B cell (primary cell): ENCODE measurements at regions not wholly inside any gene's neighbourhood (a gene's known extent, or its start where the extent isn't known, plus 50 kb on each side); places are given as distances from the start of the nearest gene placed in this dataset.

Source experiments
- ATAC-seq: fragments of 200-7000 bp; cut with Tn5 transposase; one replicate; pipeline ENCODE4 v1.10.0; 2021; ENCODE audit warnings: low read depth, mild to moderate bottlenecking, moderate number of reproducible peaks, moderate library complexity
- CTCF ChIA-PET: fragments of 350-600 bp; sonication (Branson Sonifier 250); formaldehyde crosslinking; loops from one replicate; lab custom pipeline; 2021; ENCODE audit warnings: antibody characterized with exemption, inconsistent platforms; lab: Charles Lee
- POLR2A ChIA-PET: fragments of 350-600 bp; sonication (Branson Sonifier 250); formaldehyde crosslinking; loops from one replicate; lab custom pipeline; 2021; ENCODE audit warnings: antibody characterized with exemption; lab: Charles Lee
- DNase-seq: peaks from one replicate; pipeline ENCODE4 v3.0.0; 2013
- H2AFZ ChIP-seq: 2 replicates; pipeline ENCODE4 v1.6.1; 2012; ENCODE audit warnings: mild to moderate bottlenecking, low read depth, low read length; ENCODE audit not compliant: insufficient read depth, poor library complexity, severe bottlenecking
- H3K27ac ChIP-seq, 2 donors: 1 replicate in 1 of 2; 2 replicates in 1 of 2; pipeline ENCODE4 v1.5.1; 2012 to 2013; ENCODE audit warnings: low read length in 2 of 2, mild to moderate bottlenecking in 2 of 2, moderate library complexity in 1 of 2
- H3K27me3 ChIP-seq, 4 experiments: fragments of 200-600 bp in 1 of 4; sonication (generic) in 1 of 4; replicated peaks in 1 of 4; 1 replicate in 2 of 4; 2 replicates in 2 of 4; pipeline versions ENCODE4 v1.6.1 to v1.7.0; 2013 to 2016; ENCODE audit warnings: low read length in 3 of 4, mild to moderate bottlenecking in 2 of 4, mixed read lengths in 1 of 4, moderate library complexity in 1 of 4; ENCODE audit not compliant: insufficient read depth in 4 of 4, control insufficient read depth in 3 of 4; ENCODE audit errors: control extremely low read depth in 1 of 4
- H3K36me3 ChIP-seq, 2 experiments: replicated peaks in 1 of 2; 1 replicate in 1 of 2; 2 replicates in 1 of 2; pipeline versions ENCODE4 v1.6.1 to v1.7.1; 2013; ENCODE audit warnings: low read length in 1 of 2; ENCODE audit not compliant: insufficient read depth in 2 of 2, control insufficient read depth in 1 of 2; ENCODE audit errors: control extremely low read depth in 1 of 2, extremely low read depth in 1 of 2
- H3K4me1 ChIP-seq, 2 donors: fragments of 200-600 bp in 1 of 2; sonication (generic) in 1 of 2; 1 replicate in 1 of 2; 2 replicates in 1 of 2; pipeline versions ENCODE4 v1.5.1 to v1.6.1; 2013 to 2017; ENCODE audit warnings: low read length in 2 of 2; ENCODE audit not compliant: control insufficient read depth in 2 of 2, insufficient read depth in 2 of 2
- H3K4me2 ChIP-seq: replicated peaks from 2 replicates; pipeline ENCODE3; 2012; ENCODE audit warnings: mild to moderate bottlenecking, low read depth, low read length; ENCODE audit not compliant: poor library complexity, severe bottlenecking
- H3K4me3 ChIP-seq, 5 experiments: fragments of 200-600 bp in 1 of 5; sonication (generic) in 1 of 5; 1 replicate in 3 of 5; 2 replicates in 2 of 5; pipeline versions ENCODE4 v1.5.1 to v1.7.0; 2011 to 2016; ENCODE audit warnings: low read length in 4 of 5, mild to moderate bottlenecking in 4 of 5, low read depth in 2 of 5, control low read depth in 1 of 5, moderate library complexity in 1 of 5; ENCODE audit not compliant: insufficient read depth in 1 of 5; ENCODE audit errors: control extremely low read depth in 1 of 5, extremely low read depth in 1 of 5
- H3K79me2 ChIP-seq: fragments of 200-600 bp; sonication (generic); one replicate; pipeline ENCODE4 v1.6.0; 2016; ENCODE audit warnings: low read length; ENCODE audit not compliant: control insufficient read depth, insufficient read depth
- H3K9ac ChIP-seq: fragments of 200-600 bp; sonication (generic); 2 replicates; pipeline ENCODE4 v1.6.1; 2017; ENCODE audit warnings: mild to moderate bottlenecking, low read length, moderate library complexity
- H3K9me3 ChIP-seq, 3 donors: one replicate each; pipeline versions ENCODE4 v1.6.1 to v1.7.1; 2013; ENCODE audit warnings: low read length in 2 of 3; ENCODE audit not compliant: control insufficient read depth in 2 of 3, insufficient read depth in 1 of 3; ENCODE audit errors: control extremely low read depth in 1 of 3
- H4K20me1 ChIP-seq: 2 replicates; pipeline ENCODE4 v1.6.0; 2012; ENCODE audit warnings: mild to moderate bottlenecking, low read length; ENCODE audit not compliant: insufficient read depth, control insufficient read depth, poor library complexity, severe bottlenecking
- H3K27ac Mint-ChIP-seq: one replicate; pipeline ENCODE4 v1.8.0; 2021; ENCODE audit warnings: mixed read lengths
- H3K27me3 Mint-ChIP-seq: one replicate; pipeline ENCODE4 v1.8.0; 2021; ENCODE audit warnings: mixed read lengths
- H3K4me1 Mint-ChIP-seq: one replicate; pipeline ENCODE4 v1.8.0; 2021; ENCODE audit warnings: mixed read lengths
- H3K4me3 Mint-ChIP-seq: one replicate; pipeline ENCODE4 v1.8.0; 2021; ENCODE audit warnings: mixed read lengths
- H3K9me3 Mint-ChIP-seq: one replicate; pipeline ENCODE4 v1.8.0; 2022; ENCODE audit warnings: mixed read lengths; ENCODE audit not compliant: insufficient read depth
- CTCF ChIP-seq: fragments of 200-600 bp; IDR thresholded peaks from one replicate; pipeline ENCODE4 v1.8.0; 2022; ENCODE audit warnings: antibody characterized with exemption, mild to moderate bottlenecking
- EZH2 ChIP-seq: IDR thresholded peaks from 2 replicates; pipeline ENCODE4 v1.6.1; 2012; ENCODE audit warnings: borderline replicate concordance, low read depth, mild to moderate bottlenecking, moderate library complexity, low read length; ENCODE audit not compliant: insufficient read depth, poor library complexity, severe bottlenecking
- WGBS: methylation state at CpG from one replicate; pipeline ENCODE4 v1.1.5; 2013; ENCODE audit warnings: missing lambda C conversion rate; ENCODE audit not compliant: insufficient coverage; 5-methylcytosine and 5-hydroxymethylcytosine counted together
- intact Hi-C: fragments of 100-400 bp; cut with micrococcal nuclease; formaldehyde crosslinking; loops from one replicate; pipeline ENCODE4 v1.10.0; 2022

- peaks cover 9 to 15% of the 10 kb centered on the region in 2 donors for H3K4me1 ChIP-seq
- TF ChIP-seq EZH2 (no peak), CTCF (no peak)
- 96% methylated on average over 4 of the region's 4 CpGs for WGBS
- no peaks in the 10 kb centered on the region for H3K36me3 ChIP-seq
- no peak overlapping the region for H2AFZ ChIP-seq
- H3K9ac ChIP-seq: no peak overlapping the region
- H3K4me1 Mint-ChIP-seq: peaks cover 15% of the 10 kb centered on the region
- no peaks in the 10 kb centered on the region for H3K9me3 ChIP-seq
- H3K4me2 ChIP-seq: no peak overlapping the region
- ChIA-PET POLR2A (no interaction called here), CTCF (no interaction called here)
- H3K79me2 ChIP-seq: no peaks in the 10 kb centered on the region
- H3K27me3 Mint-ChIP-seq: peaks cover 4% of the 10 kb centered on the region
- no peak overlapping the region for H3K27ac Mint-ChIP-seq
- H3K4me3 Mint-ChIP-seq: no peak overlapping the region
- H3K4me3 ChIP-seq: no peak overlapping the region
- H4K20me1 ChIP-seq: no peaks in the 10 kb centered on the region
- no peak overlapping the region for H3K27ac ChIP-seq
- intact Hi-C loops: no loop called here
- DNase-seq (no peak), ATAC-seq (no peak)
- no peaks in the 10 kb centered on the region for H3K27me3 ChIP-seq
- no peaks in the 10 kb centered on the region for H3K9me3 Mint-ChIP-seq
Observed at GRCh38 chr5:133741396-133741795, 129.1 kb upstream of the FSTL4 start.

GRCh38 chr5:133739181-133739780 is 126.9 kb upstream of the FSTL4 start:
- WGBS: 97% methylated on average over 6 of the region's 10 CpGs
- POLR2A ChIA-PET: no interaction called here
- no peak for ATAC-seq

More at GRCh38 chr5:133739181-133739780, 126.9 kb upstream of the FSTL4 start:
- Histone ChIP-seq H3K9me3 (no peaks in the 10 kb centered on the region), H3K4me2 (no peak overlapping the region), H3K4me3 (no peak overlapping the region), H3K36me3 (no peaks in the 10 kb centered on the region), H4K20me1 (no peaks in the 10 kb centered on the region), H3K9ac (no peak overlapping the region), H3K27ac (no peak overlapping the region), H3K4me1 (peaks cover 9 to 15% of the 10 kb centered on the region in 2 donors), H2AFZ (no peak overlapping the region), H3K79me2 (no peaks in the 10 kb centered on the region), H3K27me3 (no peaks in the 10 kb centered on the region)
- intact Hi-C loops: no loop called here
- Mint-ChIP-seq H3K27me3 (peaks cover 4% of the 10 kb centered on the region), H3K9me3 (no peaks in the 10 kb centered on the region), H3K27ac (no peak overlapping the region), H3K4me3 (no peak overlapping the region), H3K4me1 (peaks cover 14% of the 10 kb centered on the region)
- TF ChIP-seq EZH2: no peak
- no peak for TF ChIP-seq CTCF
- CTCF ChIA-PET: interaction anchor here (0.6 kb wide), 1 partner anchor 1103 kb away, joined by 3 read pairs; no protein-coding TSS in a partner anchor
- no peak for DNase-seq
